ENCODE measurements at regions not wholly inside any gene's neighbourhood (a gene's known extent, or its start where the extent isn't known, plus 50 kb on each side); places are given as distances from the start of the nearest gene placed in this dataset.

DNA sequence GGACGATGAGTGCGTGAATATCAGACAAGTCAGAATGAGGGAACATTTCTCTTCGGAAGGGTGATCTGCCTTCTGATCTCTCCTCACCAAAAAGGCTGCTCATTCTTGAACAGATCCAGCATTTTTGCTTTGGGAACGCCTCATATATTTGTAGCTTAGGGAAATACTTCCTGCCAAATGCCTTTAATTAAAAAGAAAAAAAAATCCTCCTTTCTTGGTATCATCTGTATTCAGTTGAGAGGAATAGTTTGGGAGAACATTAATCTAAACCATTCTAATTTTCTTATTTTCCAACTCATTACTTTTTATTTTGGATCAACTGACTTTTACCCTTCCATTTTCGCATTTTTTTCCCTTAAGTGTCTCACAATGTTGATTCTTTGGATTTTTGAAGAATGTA is 163.4 kb downstream of the SNX18 start:
- Histone ChIP-seq H3K4me1 (ENCODE audit: control insufficient read depth in 1 of 2, insufficient read depth in 2 of 2, low read length in 2 of 2) (peaks cover 14 to 15% of the 10 kb centered on the region in 2 donors), H3K9ac (ENCODE audit: insufficient read depth, low read length, poor library complexity, severe bottlenecking) (no peak overlapping the region), H3K9me3 (replicated peaks in 1 of 2; ENCODE audit: control insufficient read depth in 1 of 2, insufficient read depth in 1 of 2, low read length in 2 of 2) (no peaks in the 10 kb centered on the region), H3K27me3 (ENCODE audit: control insufficient read depth in 2 of 2, insufficient read depth in 2 of 2, low read length in 2 of 2) (no peaks in the 10 kb centered on the region), H4K20me1 (ENCODE audit: insufficient read depth, low read length) (no peaks in the 10 kb centered on the region), H3K36me3 (replicated peaks in 1 of 2; ENCODE audit: control insufficient read depth in 1 of 2, insufficient read depth in 2 of 2, low read length in 2 of 2) (no peaks in the 10 kb centered on the region), H3K4me3 (replicated peaks in 1 of 3; ENCODE audit: low read depth in 2 of 3, low read length in 3 of 3) (no peak overlapping the region), H3K4me2 (replicated peaks; ENCODE audit: extremely low read depth, low read length, poor library complexity, severe bottlenecking) (no peak overlapping the region), H3K79me2 (ENCODE audit: insufficient read depth, low read length) (no peaks in the 10 kb centered on the region), H2AFZ (ENCODE audit: insufficient read depth, low read depth, low read length, poor library complexity, severe bottlenecking) (no peak overlapping the region), H3K27ac (ENCODE audit: low read depth in 1 of 2, low read length in 2 of 2) (no peak overlapping the region)
- H3K27me3 Mint-ChIP-seq (ENCODE audit: low read depth in 3 of 3): no peaks in the 10 kb centered on the region
- TF ChIP-seq, protein P1, sequence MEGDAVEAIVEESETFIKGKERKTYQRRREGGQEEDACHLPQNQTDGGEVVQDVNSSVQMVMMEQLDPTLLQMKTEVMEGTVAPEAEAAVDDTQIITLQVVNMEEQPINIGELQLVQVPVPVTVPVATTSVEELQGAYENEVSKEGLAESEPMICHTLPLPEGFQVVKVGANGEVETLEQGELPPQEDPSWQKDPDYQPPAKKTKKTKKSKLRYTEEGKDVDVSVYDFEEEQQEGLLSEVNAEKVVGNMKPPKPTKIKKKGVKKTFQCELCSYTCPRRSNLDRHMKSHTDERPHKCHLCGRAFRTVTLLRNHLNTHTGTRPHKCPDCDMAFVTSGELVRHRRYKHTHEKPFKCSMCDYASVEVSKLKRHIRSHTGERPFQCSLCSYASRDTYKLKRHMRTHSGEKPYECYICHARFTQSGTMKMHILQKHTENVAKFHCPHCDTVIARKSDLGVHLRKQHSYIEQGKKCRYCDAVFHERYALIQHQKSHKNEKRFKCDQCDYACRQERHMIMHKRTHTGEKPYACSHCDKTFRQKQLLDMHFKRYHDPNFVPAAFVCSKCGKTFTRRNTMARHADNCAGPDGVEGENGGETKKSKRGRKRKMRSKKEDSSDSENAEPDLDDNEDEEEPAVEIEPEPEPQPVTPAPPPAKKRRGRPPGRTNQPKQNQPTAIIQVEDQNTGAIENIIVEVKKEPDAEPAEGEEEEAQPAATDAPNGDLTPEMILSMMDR (IDR thresholded peaks at IDR 0.05): no peak
- intact Hi-C loops (cut with micrococcal nuclease): no loop called here
- peaks cover 12% of the 10 kb centered on the region for H3K4me1 Mint-ChIP-seq
- peaks cover 0 to under 1% of the 10 kb centered on the region in 2 donors for H3K36me3 Mint-ChIP-seq
- DNase-seq: no peak
- peaks cover 0 to 3% (median 0%) of the 10 kb centered on the region in 7 donors for H3K9me3 Mint-ChIP-seq
- WGBS (ENCODE audit: insufficient coverage): 92% methylated on average over 2 of the region's 5 CpGs
- no peak overlapping the region for H3K27ac Mint-ChIP-seq
- no peak overlapping the region for H3K4me3 Mint-ChIP-seq

DNA sequence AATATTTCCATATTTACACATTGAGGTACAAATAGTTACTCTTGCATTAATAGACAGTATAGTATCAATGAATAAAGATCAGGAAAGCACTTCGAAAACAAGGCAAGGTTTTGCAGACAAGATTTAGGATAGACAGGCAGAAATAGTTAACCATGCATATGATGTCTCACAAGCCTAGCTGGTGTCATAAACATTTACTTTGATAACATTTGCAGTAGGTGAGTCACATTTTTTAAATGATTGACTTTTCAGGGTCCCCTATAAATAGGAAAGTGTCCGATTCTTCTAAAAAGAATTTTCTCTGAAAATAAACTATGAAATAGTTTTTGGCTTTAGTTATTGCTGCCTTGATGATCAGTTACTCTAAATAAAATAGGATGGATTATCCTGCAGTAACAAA is 162.1 kb downstream of the SNX18 start:
- Histone ChIP-seq H3K4me3 (replicated peaks in 1 of 3; ENCODE audit: low read depth in 2 of 3, low read length in 3 of 3) (no peak overlapping the region), H2AFZ (ENCODE audit: insufficient read depth, low read depth, low read length, poor library complexity, severe bottlenecking) (no peak overlapping the region), H4K20me1 (ENCODE audit: insufficient read depth, low read length) (no peaks in the 10 kb centered on the region), H3K36me3 (replicated peaks in 1 of 2; ENCODE audit: control insufficient read depth in 1 of 2, insufficient read depth in 2 of 2, low read length in 2 of 2) (no peaks in the 10 kb centered on the region), H3K9me3 (replicated peaks in 1 of 2; ENCODE audit: control insufficient read depth in 1 of 2, insufficient read depth in 1 of 2, low read length in 2 of 2) (no peaks in the 10 kb centered on the region), H3K4me1 (ENCODE audit: control insufficient read depth in 1 of 2, insufficient read depth in 2 of 2, low read length in 2 of 2) (peaks cover 22 to 28% of the 10 kb centered on the region in 2 donors), H3K4me2 (replicated peaks; ENCODE audit: extremely low read depth, low read length, poor library complexity, severe bottlenecking) (no peak overlapping the region), H3K9ac (ENCODE audit: insufficient read depth, low read length, poor library complexity, severe bottlenecking) (no peak overlapping the region), H3K79me2 (ENCODE audit: insufficient read depth, low read length) (no peaks in the 10 kb centered on the region), H3K27ac (ENCODE audit: low read depth in 1 of 2, low read length in 2 of 2) (no peak overlapping the region), H3K27me3 (ENCODE audit: control insufficient read depth in 2 of 2, insufficient read depth in 2 of 2, low read length in 2 of 2) (no peaks in the 10 kb centered on the region)
- Mint-ChIP-seq H3K27me3 (ENCODE audit: low read depth in 3 of 3) (no peaks in the 10 kb centered on the region), H3K27ac (no peak overlapping the region), H3K36me3 (peaks cover 0 to 4% of the 10 kb centered on the region in 2 donors), H3K4me1 (peaks cover 21% of the 10 kb centered on the region), H3K4me3 (no peak overlapping the region), H3K9me3 (peaks cover 0 to 5% (median 0%) of the 10 kb centered on the region in 7 donors)
- TF ChIP-seq, protein P1 (IDR thresholded peaks at IDR 0.05): no peak
- intact Hi-C loops (cut with micrococcal nuclease): loop anchor here in 1 of 2 donors (10.0 kb wide), 1 partner anchor 155 kb away; no protein-coding TSS in a partner anchor
- no CpG with 5 or more reads among the region's 2 CpGs for WGBS (ENCODE audit: insufficient coverage)
- DNase-seq: no peak
